Prostate gland (tissue), 2 donors: ENCODE measurements at regions not wholly inside any gene's neighbourhood (a gene's known extent, or its start where the extent isn't known, plus 50 kb on each side); places are given as distances from the start of the nearest gene placed in this dataset.

ENCODE experiments used
- POLR2A ChIP-seq: fragments of 450-650 bp; IDR thresholded peaks from one replicate; pipeline ENCODE4 v1.6.1; 2016; ENCODE audit warnings: antibody characterized with exemption, mild to moderate bottlenecking
- POLR2AphosphoS5 ChIP-seq: sonication (generic); formaldehyde crosslinking; IDR thresholded peaks from one replicate; pipeline ENCODE4 v1.6.1; 2017; ENCODE audit warnings: antibody characterized with exemption
- TF ChIP-seq, protein P1 (sequence below), 4 experiments: fragments of 200-600 bp in 2 of 4; fragments of 450-650 bp in 2 of 4; sonication (generic) in 2 of 4; IDR thresholded peaks; 1 replicate in 3 of 4; 2 replicates in 1 of 4; pipeline ENCODE4 v1.5.1; 2016 to 2019; ENCODE audit warnings: antibody characterized with exemption in 4 of 4, mild to moderate bottlenecking in 2 of 4, moderate library complexity in 2 of 4

- TF ChIP-seq POLR2A (no peak), POLR2AphosphoS5 (no peak)
- TF ChIP-seq, protein P1, sequence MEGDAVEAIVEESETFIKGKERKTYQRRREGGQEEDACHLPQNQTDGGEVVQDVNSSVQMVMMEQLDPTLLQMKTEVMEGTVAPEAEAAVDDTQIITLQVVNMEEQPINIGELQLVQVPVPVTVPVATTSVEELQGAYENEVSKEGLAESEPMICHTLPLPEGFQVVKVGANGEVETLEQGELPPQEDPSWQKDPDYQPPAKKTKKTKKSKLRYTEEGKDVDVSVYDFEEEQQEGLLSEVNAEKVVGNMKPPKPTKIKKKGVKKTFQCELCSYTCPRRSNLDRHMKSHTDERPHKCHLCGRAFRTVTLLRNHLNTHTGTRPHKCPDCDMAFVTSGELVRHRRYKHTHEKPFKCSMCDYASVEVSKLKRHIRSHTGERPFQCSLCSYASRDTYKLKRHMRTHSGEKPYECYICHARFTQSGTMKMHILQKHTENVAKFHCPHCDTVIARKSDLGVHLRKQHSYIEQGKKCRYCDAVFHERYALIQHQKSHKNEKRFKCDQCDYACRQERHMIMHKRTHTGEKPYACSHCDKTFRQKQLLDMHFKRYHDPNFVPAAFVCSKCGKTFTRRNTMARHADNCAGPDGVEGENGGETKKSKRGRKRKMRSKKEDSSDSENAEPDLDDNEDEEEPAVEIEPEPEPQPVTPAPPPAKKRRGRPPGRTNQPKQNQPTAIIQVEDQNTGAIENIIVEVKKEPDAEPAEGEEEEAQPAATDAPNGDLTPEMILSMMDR (IDR thresholded peaks at IDR 0.05), result no peak
Observed at GRCh38 chr4:64464581-64464980, 55.3 kb upstream of the TECRL start.
